ENCODE measurements at regions not wholly inside any gene's neighbourhood (a gene's known extent, or its start where the extent isn't known, plus 50 kb on each side); places are given as distances from the start of the nearest gene placed in this dataset.

GRCh38 chr2:144605231-144605840 is 85.4 kb upstream of the ZEB2 start:
- no peaks in the 10 kb centered on the region for H3K27me3 ChIP-seq (replicated peaks in 1 of 4; ENCODE audit: control extremely low read depth in 1 of 4, control insufficient read depth in 3 of 4, insufficient read depth in 4 of 4, low read length in 3 of 4)
- no peaks in the 10 kb centered on the region for H3K79me2 ChIP-seq (ENCODE audit: control insufficient read depth, insufficient read depth, low read length)
- peak overlapping the region; percentile 57 for H3K4me2 ChIP-seq (replicated peaks; ENCODE audit: low read depth, low read length, poor library complexity, severe bottlenecking)
- H3K36me3 ChIP-seq (replicated peaks in 1 of 2; ENCODE audit: control extremely low read depth in 1 of 2, control insufficient read depth in 1 of 2, extremely low read depth in 1 of 2, insufficient read depth in 2 of 2, low read length in 1 of 2): no peaks in the 10 kb centered on the region
- H3K9me3 ChIP-seq (ENCODE audit: control extremely low read depth in 1 of 3, control insufficient read depth in 2 of 3, insufficient read depth in 1 of 3, low read length in 2 of 3): no peaks in the 10 kb centered on the region
- H3K27ac ChIP-seq (ENCODE audit: low read length in 2 of 2): no peak overlapping the region
- ChIA-PET POLR2A (no interaction called here), CTCF (no interaction called here)
- H3K27me3 Mint-ChIP-seq: no peaks in the 10 kb centered on the region
- DNase-seq (peak; percentile 44), ATAC-seq (ENCODE audit: low read depth) (peak; percentile 21)
- H3K27ac Mint-ChIP-seq: peak overlapping the region; percentile 11
- H3K9ac ChIP-seq (ENCODE audit: low read length): peak overlapping the region; percentile 36
- H3K4me1 ChIP-seq (ENCODE audit: control insufficient read depth in 2 of 2, insufficient read depth in 2 of 2, low read length in 2 of 2): peaks cover 11 to 25% of the 10 kb centered on the region in 2 donors
- TF ChIP-seq CTCF (IDR thresholded peaks at IDR 0.05): no peak
- TF ChIP-seq EZH2 (IDR thresholded peaks at IDR 0.05; ENCODE audit: borderline replicate concordance, insufficient read depth, low read depth, low read length, poor library complexity, severe bottlenecking): no peak
- no peaks in the 10 kb centered on the region for H4K20me1 ChIP-seq (ENCODE audit: control insufficient read depth, insufficient read depth, low read length, poor library complexity, severe bottlenecking)
- intact Hi-C loops (cut with micrococcal nuclease): loop anchor here (5.0 kb wide), 1 partner anchor 43 kb away; no protein-coding TSS in a partner anchor
- H2AFZ ChIP-seq (ENCODE audit: insufficient read depth, low read depth, low read length, poor library complexity, severe bottlenecking): peak overlapping the region; percentile 40
- peaks cover 42% of the 10 kb centered on the region for H3K4me1 Mint-ChIP-seq
- 74% methylated on average over 3 of the region's 7 CpGs for WGBS (ENCODE audit: insufficient coverage)
- peak overlapping the region in 2 of 5 experiments; percentile 32 to 40 for H3K4me3 ChIP-seq (ENCODE audit: control extremely low read depth in 1 of 5, extremely low read depth in 1 of 5, insufficient read depth in 1 of 5, low read depth in 2 of 5, low read length in 4 of 5)
- H3K4me3 Mint-ChIP-seq: peak overlapping the region; percentile 66
- H3K9me3 Mint-ChIP-seq (ENCODE audit: insufficient read depth): no peaks in the 10 kb centered on the region

GRCh38 chr2:144603334-144603733 is 83.4 kb upstream of the ZEB2 start:
- CTCF ChIA-PET: no interaction called here

More at GRCh38 chr2:144603334-144603733, 83.4 kb upstream of the ZEB2 start:
- Histone ChIP-seq H3K79me2 (ENCODE audit: control insufficient read depth, insufficient read depth, low read length) (no peaks in the 10 kb centered on the region), H3K4me3 (ENCODE audit: control extremely low read depth in 1 of 5, extremely low read depth in 1 of 5, insufficient read depth in 1 of 5, low read depth in 2 of 5, low read length in 4 of 5) (no peak overlapping the region), H3K27me3 (replicated peaks in 1 of 4; ENCODE audit: control extremely low read depth in 1 of 4, control insufficient read depth in 3 of 4, insufficient read depth in 4 of 4, low read length in 3 of 4) (no peaks in the 10 kb centered on the region), H3K36me3 (replicated peaks in 1 of 2; ENCODE audit: control extremely low read depth in 1 of 2, control insufficient read depth in 1 of 2, extremely low read depth in 1 of 2, insufficient read depth in 2 of 2, low read length in 1 of 2) (no peaks in the 10 kb centered on the region), H4K20me1 (ENCODE audit: control insufficient read depth, insufficient read depth, low read length, poor library complexity, severe bottlenecking) (no peaks in the 10 kb centered on the region), H3K27ac (ENCODE audit: low read length in 2 of 2) (no peak overlapping the region), H3K4me2 (replicated peaks; ENCODE audit: low read depth, low read length, poor library complexity, severe bottlenecking) (peak overlapping the region; percentile 2), H3K4me1 (ENCODE audit: control insufficient read depth in 2 of 2, insufficient read depth in 2 of 2, low read length in 2 of 2) (peaks cover 11 to 25% of the 10 kb centered on the region in 2 donors), H3K9me3 (ENCODE audit: control extremely low read depth in 1 of 3, control insufficient read depth in 2 of 3, insufficient read depth in 1 of 3, low read length in 2 of 3) (no peaks in the 10 kb centered on the region), H3K9ac (ENCODE audit: low read length) (no peak overlapping the region), H2AFZ (ENCODE audit: insufficient read depth, low read depth, low read length, poor library complexity, severe bottlenecking) (no peak overlapping the region)
- peaks cover 46% of the 10 kb centered on the region for H3K4me1 Mint-ChIP-seq
- POLR2A ChIA-PET: no interaction called here
- H3K9me3 Mint-ChIP-seq (ENCODE audit: insufficient read depth): no peaks in the 10 kb centered on the region
- no peak overlapping the region for H3K4me3 Mint-ChIP-seq
- no peak overlapping the region for H3K27ac Mint-ChIP-seq
- WGBS (ENCODE audit: insufficient coverage): no CpG with 5 or more reads among the region's 2 CpGs
- DNase-seq (no peak), ATAC-seq (ENCODE audit: low read depth) (no peak)
- intact Hi-C loops (cut with micrococcal nuclease): no loop called here
- TF ChIP-seq EZH2 (IDR thresholded peaks at IDR 0.05; ENCODE audit: borderline replicate concordance, insufficient read depth, low read depth, low read length, poor library complexity, severe bottlenecking): no peak
- TF ChIP-seq CTCF (IDR thresholded peaks at IDR 0.05): no peak
- H3K27me3 Mint-ChIP-seq: no peaks in the 10 kb centered on the region
